Umbilical cord (tissue), 1 donor: ENCODE measurements at regions not wholly inside any gene's neighbourhood (a gene's known extent, or its start where the extent isn't known, plus 50 kb on each side); places are given as distances from the start of the nearest gene placed in this dataset.
"Not testable (repeated sequence)": the region's sequence is repeated elsewhere in the genome, so short reads cannot be mapped to it uniquely, and the experiment has no call there.

Experiments
- DNase-seq: peaks from one replicate; pipeline ENCODE4 v3.0.0-alpha.2; 2015; ENCODE audit warnings: low spot score

GRCh38 chr9:110115341-110115820, 92.6 kb downstream of the C9orf152 start:
- peak; percentile 55 for DNase-seq

- DNase-seq = peak; percentile 57
These were observed 92.0 kb downstream of the C9orf152 start for GRCh38 chr9:110115826-110116542.

DNA sequence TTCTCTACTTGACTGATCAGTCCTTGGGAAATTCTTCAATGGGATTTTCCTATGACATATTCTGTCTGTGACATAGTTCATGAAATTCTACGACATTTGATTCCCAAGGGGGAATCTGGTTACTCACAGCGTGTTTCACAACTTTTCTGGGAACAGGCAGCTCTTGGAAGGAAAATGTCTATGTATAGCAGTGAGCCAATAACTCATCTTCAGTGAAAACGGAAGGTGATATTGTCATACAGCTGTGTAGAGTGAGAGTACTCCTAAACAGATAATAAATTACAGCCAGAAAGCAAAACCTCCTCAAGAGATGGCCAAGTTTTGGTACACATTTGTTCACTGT, 91.4 kb downstream of the C9orf152 start:
- peak; percentile 46 for DNase-seq

GRCh38 chr9:110121170-110121569, 86.8 kb downstream of the C9orf152 start:
- no peak for DNase-seq

- no peak for DNase-seq
These were observed 84.4 kb downstream of the C9orf152 start for GRCh38 chr9:110123341-110124095.

GRCh38 chr9:110124439-110124838, 83.5 kb downstream of the C9orf152 start:
- no peak for DNase-seq

GRCh38 chr9:110125207-110125751, 82.7 kb downstream of the C9orf152 start:
- peak; percentile 98 for DNase-seq

DNA sequence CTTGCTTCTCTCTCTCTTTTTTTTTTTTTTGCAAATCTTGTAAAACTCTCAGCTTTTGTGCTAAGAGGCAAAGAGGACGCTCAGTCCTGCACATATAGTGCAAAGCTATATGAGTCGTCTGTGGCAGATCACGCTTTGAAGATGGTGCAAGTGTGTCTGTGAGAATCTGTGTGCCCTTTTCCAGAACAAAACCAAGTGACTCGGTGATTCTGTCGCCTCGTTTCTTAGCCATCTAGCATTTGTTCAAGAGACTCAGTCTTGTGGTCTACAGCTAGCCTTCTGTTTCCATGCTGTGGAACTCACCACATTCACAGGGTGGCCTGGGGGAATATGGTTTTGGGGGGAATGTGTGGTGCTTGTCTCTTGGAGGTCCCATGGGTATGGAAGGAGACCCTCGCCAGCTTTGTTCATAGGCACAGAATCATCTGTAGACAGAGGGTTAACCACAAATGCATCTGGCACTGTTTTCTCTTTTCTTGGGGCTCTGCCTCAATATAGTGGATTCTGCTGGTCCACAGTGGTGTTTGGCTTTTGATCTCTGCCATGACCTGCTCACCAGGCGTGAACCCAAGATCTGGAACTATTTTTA, 82.1 kb downstream of the C9orf152 start:
- no peak for DNase-seq

- DNase-seq = peak; percentile 67
These were observed 81.4 kb downstream of the C9orf152 start for GRCh38 chr9:110126499-110126941.

DNA sequence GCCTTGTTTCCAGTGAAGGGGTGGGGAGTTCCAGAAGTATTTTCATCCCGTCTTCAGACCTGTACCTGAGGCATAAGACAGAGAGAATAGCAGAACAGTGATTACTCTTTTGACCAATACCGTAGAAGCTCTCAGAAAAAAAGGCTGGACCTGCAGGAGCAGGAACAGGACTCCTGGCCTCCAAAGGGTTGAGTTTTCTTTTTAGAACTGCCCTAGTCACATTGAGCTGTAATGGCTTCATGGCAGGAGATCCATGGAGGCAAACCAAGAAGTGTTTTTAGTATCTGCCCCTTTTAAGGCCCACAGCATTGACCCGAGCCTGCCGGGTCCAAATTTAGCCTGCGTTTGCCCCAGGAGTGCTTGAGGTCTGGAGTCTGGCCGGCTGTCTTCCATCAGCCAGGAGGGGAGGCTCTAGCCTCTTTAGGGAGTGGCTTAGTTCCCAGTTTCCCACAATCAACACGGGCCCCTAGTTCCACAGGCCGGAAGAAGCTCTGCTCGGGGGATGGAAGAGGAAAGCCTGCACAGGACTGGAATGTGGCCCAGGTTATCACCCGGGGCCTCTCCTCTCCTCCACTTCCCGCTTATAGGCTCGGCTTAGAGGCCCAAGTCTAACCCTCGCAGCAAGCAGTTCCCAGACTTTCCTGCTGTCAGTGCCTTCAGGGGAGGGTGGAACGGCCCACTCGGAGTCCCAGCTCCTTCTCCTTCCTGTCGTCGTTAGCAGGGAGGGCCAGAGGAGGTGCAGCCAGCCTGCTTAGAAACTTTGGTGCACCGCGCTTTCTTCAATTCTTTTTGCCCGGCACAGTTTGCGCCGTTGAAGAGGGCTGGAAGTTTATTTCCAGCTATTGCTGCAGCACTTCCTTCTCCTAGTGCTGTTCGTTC, 80.7 kb downstream of the C9orf152 start:
- DNase-seq = peak; percentile 96

DNA sequence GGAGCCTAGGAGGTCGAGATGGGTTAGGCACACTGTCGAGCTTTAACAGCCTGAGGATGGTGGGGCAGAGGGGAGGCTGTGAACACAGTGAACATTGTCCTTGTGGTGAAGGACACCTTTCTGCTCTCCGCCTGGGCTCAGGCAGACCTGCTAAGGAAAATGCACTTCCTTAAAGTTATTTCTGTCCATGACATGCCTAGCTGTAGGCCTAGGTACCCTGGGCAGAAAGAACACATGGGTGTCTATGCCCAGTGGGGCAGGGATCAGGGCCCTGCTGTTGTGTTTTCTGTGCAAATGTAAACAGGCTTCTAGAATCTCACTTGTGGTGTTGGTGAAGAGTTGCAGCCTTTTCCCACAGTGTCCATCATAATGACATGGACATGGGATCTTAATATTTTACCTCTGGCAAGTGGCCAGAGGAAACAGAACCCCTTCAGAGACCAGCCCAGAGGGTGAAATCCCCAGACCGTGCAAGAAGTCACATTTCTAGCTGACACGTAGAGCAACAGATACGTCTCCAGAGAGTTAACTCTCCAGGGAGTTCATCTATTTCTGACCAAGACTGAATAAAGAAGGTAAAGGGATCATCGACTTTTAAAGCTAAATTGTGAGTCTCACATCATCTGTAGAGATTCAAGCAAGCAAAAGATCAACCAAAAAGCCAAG, 79.2 kb downstream of the C9orf152 start:
- DNase-seq = peak; percentile 22

- no peak for DNase-seq
These were observed 78.5 kb downstream of the C9orf152 start for GRCh38 chr9:110129425-110129824.

DNA sequence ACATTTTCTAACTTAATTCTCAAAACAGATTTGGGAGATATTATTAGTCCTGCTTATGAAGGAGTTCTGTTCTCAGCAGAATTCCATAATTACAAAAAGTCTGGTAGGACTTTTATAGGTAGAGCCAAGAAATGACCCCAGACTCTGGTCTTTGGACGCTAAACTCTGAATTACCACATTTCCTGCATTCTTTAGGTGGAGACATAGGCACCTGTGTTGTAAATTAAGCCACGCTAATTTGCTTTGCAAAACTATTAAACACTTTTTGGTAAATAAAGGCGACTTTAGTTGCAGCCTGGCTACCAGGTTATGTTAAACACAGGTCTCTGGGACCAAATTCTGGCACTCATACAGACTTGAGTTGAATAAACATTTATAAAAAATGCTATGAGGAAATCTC, 77.7 kb downstream of the C9orf152 start:
- no peak for DNase-seq

- no peak for DNase-seq
These were observed 77.1 kb downstream of the C9orf152 start for GRCh38 chr9:110130791-110131416.

DNA sequence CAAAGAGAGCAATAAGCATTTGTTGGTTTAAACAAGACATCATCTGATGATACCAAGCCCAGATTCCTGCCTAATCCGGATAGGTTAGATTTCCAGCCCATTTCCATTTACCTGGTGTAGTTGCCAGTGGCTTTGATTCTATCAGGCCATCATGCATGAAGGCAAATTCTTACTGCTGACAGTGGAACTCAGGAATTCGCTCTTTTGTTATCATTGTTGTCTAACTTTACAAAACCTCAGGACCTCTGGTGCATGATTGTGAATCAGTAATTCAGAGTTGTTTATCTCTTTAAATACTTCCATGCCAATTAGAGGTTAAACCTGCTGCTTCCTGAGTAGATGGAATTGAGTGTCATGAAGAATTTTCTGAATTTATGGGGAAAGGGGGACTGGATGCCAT, 76.5 kb downstream of the C9orf152 start:
- no peak for DNase-seq

DNA sequence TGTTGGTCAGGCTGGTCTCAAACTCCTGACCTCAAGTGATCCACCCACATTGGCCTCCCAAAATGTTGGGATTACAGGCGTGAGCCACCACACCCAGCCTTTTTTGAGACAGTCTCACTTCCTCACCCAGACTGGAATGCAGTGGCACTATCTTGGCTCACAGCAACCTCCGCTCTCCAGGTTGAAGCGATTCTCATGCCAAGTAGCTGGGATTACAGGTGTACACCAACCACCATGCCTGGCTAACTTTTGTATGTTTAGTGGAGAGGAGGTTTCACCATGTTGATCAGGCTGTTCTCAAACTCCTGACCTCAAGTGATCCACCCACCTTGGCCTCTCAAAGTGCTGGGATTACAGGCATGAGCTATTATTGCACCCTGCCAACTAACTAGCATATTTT, 75.4 kb downstream of the C9orf152 start:
- not testable (repeated sequence) for DNase-seq

GRCh38 chr9:110133059-110133458, 74.9 kb downstream of the C9orf152 start:
- no peak for DNase-seq

GRCh38 chr9:110133608-110134210, 74.2 kb downstream of the C9orf152 start:
- no peak for DNase-seq

DNA sequence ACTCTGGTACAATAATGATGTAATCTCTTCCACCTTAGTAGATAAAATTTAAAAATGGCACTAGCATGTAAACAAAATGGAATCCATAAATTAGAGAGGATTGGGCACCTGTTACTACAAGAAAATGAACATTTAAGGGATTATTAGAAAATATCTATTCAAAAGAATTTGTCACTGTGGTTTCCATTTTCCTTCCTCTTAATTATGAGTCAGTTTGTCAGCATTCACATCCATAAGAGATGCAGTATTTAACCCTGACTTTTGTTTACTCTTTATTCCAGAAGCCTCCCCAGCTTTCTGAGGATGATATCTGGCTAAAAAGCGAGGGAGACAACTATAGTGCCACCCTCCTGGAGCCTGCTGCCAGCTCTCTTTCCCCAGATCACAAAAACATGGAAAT, 72.1 kb downstream of the C9orf152 start:
- no peak for DNase-seq

DNA sequence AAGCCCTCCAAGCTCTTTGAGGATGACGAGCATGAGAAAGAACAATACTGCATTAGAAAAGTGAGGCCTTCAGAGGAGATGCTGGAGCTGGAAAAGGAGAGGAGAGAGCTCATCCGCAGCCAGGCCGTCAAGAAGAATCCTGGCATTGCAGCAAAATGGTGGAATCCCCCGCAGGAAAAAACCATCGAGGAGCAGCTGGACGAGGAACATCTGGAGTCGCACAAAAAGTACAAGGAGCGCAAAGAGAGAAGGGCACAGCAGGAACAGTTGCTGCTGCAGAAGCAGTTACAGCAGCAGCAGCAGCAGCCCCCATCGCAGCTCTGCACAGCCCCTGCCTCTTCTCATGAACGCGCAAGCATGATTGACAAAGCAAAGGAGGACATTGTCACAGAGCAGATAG, 71.2 kb downstream of the C9orf152 start:
- no peak for DNase-seq
